D721Med (cell line): ENCODE measurements at regions not wholly inside any gene's neighbourhood (a gene's known extent, or its start where the extent isn't known, plus 50 kb on each side); places are given as distances from the start of the nearest gene placed in this dataset.

Experiments used
- DNase-seq: peaks from one replicate; pipeline ENCODE4 v3.0.0; 2011; ENCODE audit warnings: low spot score; ENCODE audit not compliant: insufficient read length
- FAIRE-seq: peaks from 2 replicates; lab custom pipeline; 2011; peaks lifted over from hg19 to GRCh38; lab: Jason Lieb, UNC
- CTCF ChIP-seq: IDR thresholded peaks from 2 replicates; pipeline ENCODE4 v1.5.1; 2012; ENCODE audit warnings: mild to moderate bottlenecking, control low read depth; ENCODE audit not compliant: insufficient read depth; ENCODE audit errors: missing control alignments

- DNase-seq (no peak), FAIRE-seq (no peak)
- no peak for TF ChIP-seq CTCF
These were observed 60.2 kb downstream of the PDE6H start for GRCh38 chr12:15033029-15033428.

- no peak for TF ChIP-seq CTCF
- no peak for DNase-seq
- FAIRE-seq: no peak
These were observed 60.8 kb downstream of the PDE6H start for GRCh38 chr12:15033641-15034040.

GRCh38 chr12:15035185-15035584 lies 62.3 kb downstream of the PDE6H start:
- DNase-seq (no peak), FAIRE-seq (no peak)
- TF ChIP-seq CTCF: no peak

GRCh38 chr12:15037091-15037687 lies 64.3 kb downstream of the PDE6H start:
- no peak for DNase-seq
- no peak for TF ChIP-seq CTCF
- no peak for FAIRE-seq

- FAIRE-seq: no peak
- no peak for TF ChIP-seq CTCF
- DNase-seq: no peak
These were observed 65.3 kb downstream of the PDE6H start for GRCh38 chr12:15038137-15038536.

- no peak for DNase-seq
- FAIRE-seq: no peak
- no peak for TF ChIP-seq CTCF
These were observed 71.6 kb downstream of the PDE6H start for GRCh38 chr12:15044471-15044870.

GRCh38 chr12:15045451-15045850 lies 72.6 kb downstream of the PDE6H start:
- no peak for FAIRE-seq
- no peak for TF ChIP-seq CTCF

More at GRCh38 chr12:15045451-15045850, 72.6 kb downstream of the PDE6H start:
- DNase-seq: no peak
